HG03342 (cell line): ENCODE measurements at regions not wholly inside any gene's neighbourhood (a gene's known extent, or its start where the extent isn't known, plus 50 kb on each side); places are given as distances from the start of the nearest gene placed in this dataset.
"Not testable (repeated sequence)": the region's sequence is repeated elsewhere in the genome, so short reads cannot be mapped to it uniquely, and the experiment has no call there.

Experiments used
- ATAC-seq: cut with Tn5 transposase; IDR thresholded peaks from one replicate; pipeline ENCODE4 v1.9.1; 2021; ENCODE audit warnings: mild to moderate bottlenecking, moderate library complexity; ENCODE audit not compliant: unreplicated experiment

GRCh38 chr12:73002504-73002903, 730.3 kb downstream of the TRHDE start:
- ATAC-seq, result not testable (repeated sequence)

GRCh38 chr12:73009138-73009834, 737.1 kb downstream of the TRHDE start:
- ATAC-seq, result not testable (repeated sequence)

GRCh38 chr12:73017981-73018380, 745.8 kb downstream of the TRHDE start:
- no peak for ATAC-seq

- no peak for ATAC-seq
These were observed 781.7 kb downstream of the TRHDE start for GRCh38 chr12:73053893-73054292.

- no peak for ATAC-seq
These were observed 785.3 kb downstream of the TRHDE start for GRCh38 chr12:73057428-73057827.

- no peak for ATAC-seq
These were observed 793.7 kb downstream of the TRHDE start for GRCh38 chr12:73065913-73066312.

GRCh38 chr12:73067616-73068015, 795.4 kb downstream of the TRHDE start:
- no peak for ATAC-seq

- no peak for ATAC-seq
These were observed 800.0 kb downstream of the TRHDE start for GRCh38 chr12:73072214-73072613.

GRCh38 chr12:73076760-73077159, 804.6 kb downstream of the TRHDE start:
- no peak for ATAC-seq

- ATAC-seq, result no peak
These were observed 811.6 kb downstream of the TRHDE start for GRCh38 chr12:73083736-73084135.

GRCh38 chr12:73106296-73106695, 834.1 kb downstream of the TRHDE start:
- ATAC-seq, result no peak

- no peak for ATAC-seq
These were observed 834.7 kb downstream of the TRHDE start for GRCh38 chr12:73106896-73107295.

- no peak for ATAC-seq
These were observed 838.6 kb downstream of the TRHDE start for GRCh38 chr12:73110816-73111215.

- ATAC-seq, result no peak
These were observed 840.1 kb downstream of the TRHDE start for GRCh38 chr12:73112035-73112816.

- ATAC-seq, result no peak
These were observed 852.3 kb downstream of the TRHDE start for GRCh38 chr12:73124480-73124879.

GRCh38 chr12:73125148-73125547, 853.0 kb downstream of the TRHDE start:
- ATAC-seq, result no peak

GRCh38 chr12:73136386-73136785, 864.2 kb downstream of the TRHDE start:
- no peak for ATAC-seq

GRCh38 chr12:73139642-73140041, 867.5 kb downstream of the TRHDE start:
- ATAC-seq, result not testable (repeated sequence)

GRCh38 chr12:73158341-73158740, 886.2 kb downstream of the TRHDE start:
- no peak for ATAC-seq

GRCh38 chr12:73159954-73160353, 887.8 kb downstream of the TRHDE start:
- ATAC-seq, result no peak

- ATAC-seq, result no peak
These were observed 889.8 kb downstream of the TRHDE start for GRCh38 chr12:73161970-73162369.

- ATAC-seq, result no peak
These were observed 908.6 kb downstream of the TRHDE start for GRCh38 chr12:73180734-73181133.
